GM18867 (cell line): ENCODE measurements at regions not wholly inside any gene's neighbourhood (a gene's known extent, or its start where the extent isn't known, plus 50 kb on each side); places are given as distances from the start of the nearest gene placed in this dataset.

Experiments
- ATAC-seq: cut with Tn5 transposase; IDR thresholded peaks from one replicate; pipeline ENCODE4 v1.9.1; 2021; ENCODE audit warnings: mild to moderate bottlenecking, moderate library complexity; ENCODE audit not compliant: unreplicated experiment

GRCh38 chr3:180528843-180529242, 73.1 kb upstream of the TTC14 start:
- no peak for ATAC-seq

- no peak for ATAC-seq
Observed at GRCh38 chr3:180529778-180530177, 72.2 kb upstream of the TTC14 start.

- ATAC-seq, result no peak
Observed at GRCh38 chr3:180530276-180530675, 71.7 kb upstream of the TTC14 start.

- no peak for ATAC-seq
Observed at GRCh38 chr3:180531303-180532278, 70.4 kb upstream of the TTC14 start.

GRCh38 chr3:180534828-180535227, 67.1 kb upstream of the TTC14 start:
- ATAC-seq, result no peak

GRCh38 chr3:180538493-180538892, 63.5 kb upstream of the TTC14 start:
- no peak for ATAC-seq

- no peak for ATAC-seq
Observed at GRCh38 chr3:180543877-180544276, 58.1 kb upstream of the TTC14 start.

GRCh38 chr3:180546863-180547262, 55.1 kb upstream of the TTC14 start:
- no peak for ATAC-seq

GRCh38 chr3:180548050-180548449, 53.9 kb upstream of the TTC14 start:
- ATAC-seq, result no peak
